HCT116 (cell line): ENCODE measurements at regions not wholly inside any gene's neighbourhood (a gene's known extent, or its start where the extent isn't known, plus 50 kb on each side); places are given as distances from the start of the nearest gene placed in this dataset.
"Not testable (repeated sequence)": the region's sequence is repeated elsewhere in the genome, so short reads cannot be mapped to it uniquely, and the experiment has no call there.

Source experiments
- ATAC-seq: fragments of 200-7000 bp; cut with Tn5 transposase; 2 replicates; pipeline ENCODE4 v1.9.1; 2020; ENCODE audit warnings: mild to moderate bottlenecking, moderate library complexity
- BruUV-seq: library from RNA; stranded (reverse); fragments of 400-500 nt; replicated peaks from 2 replicates; lab custom pipeline; 2021; lab: Mats Ljungman, UMichigan
- CTCF ChIA-PET: fragments of 300-600 bp; sonication (Branson Sonifier 250); formaldehyde crosslinking; loops from one replicate; lab custom pipeline; 2021; ENCODE audit warnings: antibody characterized with exemption; lab: Charles Lee
- POLR2A ChIA-PET: fragments of 300-600, 350-600 bp; sonication (Branson Sonifier 250); formaldehyde crosslinking; loops from one replicate; lab custom pipeline; 2021; ENCODE audit warnings: antibody characterized with exemption; lab: Charles Lee
- RAD21 ChIA-PET, 2 experiments: fragments of 300-600 bp; sonication (Branson Sonifier 250); formaldehyde crosslinking; loops; one replicate each; lab custom pipeline; 2023; ENCODE audit warnings: low total read pairs in 2 of 2; ENCODE audit not compliant: uncharacterized antibody in 2 of 2, unreplicated experiment in 2 of 2, low non-redundant PET in 1 of 2; lab: Charles Lee
- DNase-seq: peaks from one replicate; pipeline ENCODE4 v3.0.0-alpha.2; 2010; ENCODE audit warnings: low read depth, low spot score
- H2AFZ ChIP-seq: fragments of 200-600 bp; shearing (Covaris generic), sonication (generic); 2 replicates; pipeline ENCODE4 v1.6.1; 2017; ENCODE audit warnings: low read depth, mixed run types, mixed read lengths, antibody characterized with exemption, low read length; ENCODE audit not compliant: poor library complexity, severe bottlenecking
- H3K27ac ChIP-seq: 2 replicates; pipeline ENCODE4 v1.5.1; 2012; ENCODE audit warnings: low read depth, low read length
- H3K27me3 ChIP-seq: fragments of 200-600 bp; sonication (generic); 2 replicates; pipeline ENCODE4 v1.6.1; 2016; ENCODE audit warnings: mixed run types, low read length, mixed read lengths; ENCODE audit not compliant: insufficient read depth
- H3K36me3 ChIP-seq, 2 experiments: fragments of 200-500 bp in 1 of 2; fragments of 200-600 bp in 1 of 2; sonication (Bioruptor generic) in 1 of 2; sonication (generic) in 1 of 2; 2 replicates each; pipeline versions ENCODE4 v1.5.1 to v1.6.1; 2014 to 2016; ENCODE audit warnings: low read length in 2 of 2, inconsistent platforms in 1 of 2, mixed read lengths in 1 of 2, mixed run types in 1 of 2; ENCODE audit not compliant: insufficient read depth in 2 of 2, control insufficient read depth in 1 of 2
- H3K4me1 ChIP-seq, 2 experiments: fragments of 200-600 bp in 1 of 2; sonication (generic) in 1 of 2; 2 replicates each; pipeline versions ENCODE4 v1.5.1 to v1.6.1; 2012 to 2017; ENCODE audit warnings: low read length in 2 of 2, inconsistent platforms in 1 of 2, mild to moderate bottlenecking in 1 of 2, mixed read lengths in 1 of 2, mixed run types in 1 of 2, moderate library complexity in 1 of 2; ENCODE audit not compliant: insufficient read depth in 2 of 2, control insufficient read depth in 1 of 2
- H3K4me2 ChIP-seq: fragments of 200-600 bp; sonication (generic); 2 replicates; pipeline ENCODE4 v1.6.1; 2017; ENCODE audit warnings: mixed run types, low read length, mixed read lengths
- H3K4me3 ChIP-seq, 2 experiments: fragments of 200-600 bp in 1 of 2; sonication (generic) in 1 of 2; replicated peaks in 1 of 2; 2 replicates each; pipeline ENCODE4 v1.5.1; 2011 to 2016; ENCODE audit warnings: low read length in 2 of 2, control low read depth in 1 of 2, low read depth in 1 of 2, mild to moderate bottlenecking in 1 of 2, mixed read lengths in 1 of 2, mixed run types in 1 of 2
- H3K79me2 ChIP-seq: fragments of 200-600 bp; sonication (generic); 2 replicates; pipeline ENCODE4 v1.6.1; 2017; ENCODE audit warnings: mild to moderate bottlenecking, mixed run types, low read length, moderate library complexity, mixed read lengths; ENCODE audit not compliant: insufficient read depth
- H3K9ac ChIP-seq: fragments of 200-600 bp; sonication (generic); 2 replicates; pipeline ENCODE4 v1.6.1; 2016; ENCODE audit warnings: low read length, mixed read lengths
- H3K9me2 ChIP-seq: fragments of 200-600 bp; sonication (generic), shearing (Covaris generic); 2 replicates; pipeline ENCODE4 v1.6.1; 2017; ENCODE audit warnings: mixed run types, mild to moderate bottlenecking, moderate library complexity; ENCODE audit not compliant: insufficient read depth
- H3K9me3 ChIP-seq, 2 experiments: fragments of 200-500 bp in 1 of 2; fragments of 200-600 bp in 1 of 2; sonication (Bioruptor generic) in 1 of 2; sonication (generic) in 1 of 2; 2 replicates each; pipeline ENCODE4 v1.6.1; 2014 to 2017; ENCODE audit warnings: low read length in 2 of 2, mixed read lengths in 2 of 2, inconsistent platforms in 1 of 2, low read depth in 1 of 2, mild to moderate bottlenecking in 1 of 2, mixed run types in 1 of 2, moderate library complexity in 1 of 2; ENCODE audit not compliant: control insufficient read depth in 1 of 2, insufficient read depth in 1 of 2
- H4K20me1 ChIP-seq: fragments of 200-600 bp; sonication (generic), shearing (Covaris generic); 2 replicates; pipeline ENCODE4 v1.6.1; 2017; ENCODE audit warnings: mixed run types, mild to moderate bottlenecking, moderate library complexity; ENCODE audit not compliant: insufficient read depth
- ATF3 ChIP-seq: IDR thresholded peaks from 2 replicates; pipeline ENCODE4 v1.6.1; 2012
- CBX3 ChIP-seq: IDR thresholded peaks from 2 replicates; pipeline ENCODE4 v1.6.1; 2012; ENCODE audit warnings: low read depth
- CEBPB ChIP-seq: IDR thresholded peaks from 2 replicates; pipeline ENCODE4 v1.6.1; 2012; ENCODE audit warnings: low read depth
- EGR1 ChIP-seq: IDR thresholded peaks from 2 replicates; pipeline ENCODE4 v1.6.1; 2012; ENCODE audit warnings: low read depth
- ELF1 ChIP-seq: IDR thresholded peaks from 2 replicates; pipeline ENCODE4 v1.6.1; 2012; ENCODE audit warnings: low read depth, borderline replicate concordance
- EZH2phosphoT487 ChIP-seq: fragments of 200-600 bp; IDR thresholded peaks from 2 replicates; pipeline ENCODE4 v1.6.1; 2018; ENCODE audit warnings: antibody characterized with exemption, borderline replicate concordance
- FOSL1 ChIP-seq: IDR thresholded peaks from 2 replicates; pipeline ENCODE4 v1.6.1; 2012; ENCODE audit warnings: low read depth
- JUND ChIP-seq: IDR thresholded peaks from 2 replicates; pipeline ENCODE4 v1.6.1; 2012
- POLR2A ChIP-seq: IDR thresholded peaks from 2 replicates; pipeline ENCODE4 v1.7.0; 2011; ENCODE audit warnings: borderline replicate concordance; ENCODE audit not compliant: insufficient read depth, insufficient read length; ENCODE audit errors: extremely low read depth
- POLR2AphosphoS5 ChIP-seq: IDR thresholded peaks from 2 replicates; pipeline ENCODE4 v1.6.1; 2011; ENCODE audit warnings: mild to moderate bottlenecking, low read depth, low read length, moderate library complexity
- SIN3A ChIP-seq: IDR thresholded peaks from 2 replicates; pipeline ENCODE4 v1.6.1; 2012; ENCODE audit warnings: low read depth
- SP1 ChIP-seq: IDR thresholded peaks from 2 replicates; pipeline ENCODE4 v1.6.1; 2012; ENCODE audit warnings: low read depth
- ZFX ChIP-seq: fragments of 450-650 bp; IDR thresholded peaks from 2 replicates; pipeline ENCODE4 v1.6.1; 2017
- intact Hi-C: fragments of 100-400 bp; cut with micrococcal nuclease; formaldehyde crosslinking; loops from 2 replicates; pipeline ENCODE4 v1.10.0; 2022
- TF ChIP-seq, protein P1 (sequence below): IDR thresholded peaks from 2 replicates; pipeline ENCODE4 v1.6.1; 2011; ENCODE audit warnings: mild to moderate bottlenecking, low read length, moderate library complexity; ENCODE audit not compliant: insufficient replicate concordance; ENCODE audit errors: extremely low read depth
- TF ChIP-seq, protein P2 (sequence below): IDR thresholded peaks from 2 replicates; pipeline ENCODE4 v1.6.1; 2012

- H3K36me3 ChIP-seq = no peaks in the 10 kb centered on the region
- H3K4me3 ChIP-seq = no peak overlapping the region
- DNase-seq (no peak), ATAC-seq (no peak)
- TF ChIP-seq SIN3A (no peak), ATF3 (no peak), CBX3 (no peak), EZH2phosphoT487 (no peak), ZFX (no peak), POLR2AphosphoS5 (no peak), JUND (no peak), EGR1 (no peak), ELF1 (no peak), CEBPB (no peak), POLR2A (no peak), FOSL1 (no peak), SP1 (no peak)
- TF ChIP-seq, protein P1, sequence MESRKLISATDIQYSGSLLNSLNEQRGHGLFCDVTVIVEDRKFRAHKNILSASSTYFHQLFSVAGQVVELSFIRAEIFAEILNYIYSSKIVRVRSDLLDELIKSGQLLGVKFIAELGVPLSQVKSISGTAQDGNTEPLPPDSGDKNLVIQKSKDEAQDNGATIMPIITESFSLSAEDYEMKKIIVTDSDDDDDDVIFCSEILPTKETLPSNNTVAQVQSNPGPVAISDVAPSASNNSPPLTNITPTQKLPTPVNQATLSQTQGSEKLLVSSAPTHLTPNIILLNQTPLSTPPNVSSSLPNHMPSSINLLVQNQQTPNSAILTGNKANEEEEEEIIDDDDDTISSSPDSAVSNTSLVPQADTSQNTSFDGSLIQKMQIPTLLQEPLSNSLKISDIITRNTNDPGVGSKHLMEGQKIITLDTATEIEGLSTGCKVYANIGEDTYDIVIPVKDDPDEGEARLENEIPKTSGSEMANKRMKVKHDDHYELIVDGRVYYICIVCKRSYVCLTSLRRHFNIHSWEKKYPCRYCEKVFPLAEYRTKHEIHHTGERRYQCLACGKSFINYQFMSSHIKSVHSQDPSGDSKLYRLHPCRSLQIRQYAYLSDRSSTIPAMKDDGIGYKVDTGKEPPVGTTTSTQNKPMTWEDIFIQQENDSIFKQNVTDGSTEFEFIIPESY = no peak
- TF ChIP-seq, protein P2, sequence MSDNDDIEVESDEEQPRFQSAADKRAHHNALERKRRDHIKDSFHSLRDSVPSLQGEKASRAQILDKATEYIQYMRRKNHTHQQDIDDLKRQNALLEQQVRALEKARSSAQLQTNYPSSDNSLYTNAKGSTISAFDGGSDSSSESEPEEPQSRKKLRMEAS = no peak
- ChIA-PET RAD21 (no interaction called here), CTCF (no interaction called here), POLR2A (no interaction called here)
- no peak overlapping the region for H3K27ac ChIP-seq
- peaks cover 4 to 15% of the 10 kb centered on the region in 2 experiments; a peak in 2 of 4 replicates for H3K9me3 ChIP-seq
- BruUV-seq = no TSS peak
- no peak overlapping the region for H2AFZ ChIP-seq
- H3K9ac ChIP-seq = no peak overlapping the region
- H3K79me2 ChIP-seq = no peaks in the 10 kb centered on the region
- H3K4me1 ChIP-seq = no peaks in the 10 kb centered on the region
- H3K27me3 ChIP-seq = no peaks in the 10 kb centered on the region
- H3K9me2 ChIP-seq = no peaks in the 10 kb centered on the region
- H3K4me2 ChIP-seq = no peak overlapping the region
- intact Hi-C loops = no loop called here
- H4K20me1 ChIP-seq = no peaks in the 10 kb centered on the region
Measured at GRCh38 chr14:25322784-25323183, 272.8 kb upstream of the STXBP6 start.

- ATAC-seq, H3K9ac ChIP-seq, POLR2A ChIA-PET, CTCF ChIA-PET, H3K27ac ChIP-seq, H3K4me2 ChIP-seq, RAD21 ChIA-PET, H2AFZ ChIP-seq, DNase-seq, H3K4me1 ChIP-seq, H3K9me2 ChIP-seq, BruUV-seq, H3K4me3 ChIP-seq, intact Hi-C loops, H3K36me3 ChIP-seq, H4K20me1 ChIP-seq, H3K27me3 ChIP-seq, H3K79me2 ChIP-seq: not testable (repeated sequence)
- peaks cover 6 to 25% of the 10 kb centered on the region in 2 experiments; a peak in 2 of 4 replicates for H3K9me3 ChIP-seq
Measured at GRCh38 chr14:25316007-25316406, 266.1 kb upstream of the STXBP6 start.
